ENCODE measurements at regions not wholly inside any gene's neighbourhood (a gene's known extent, or its start where the extent isn't known, plus 50 kb on each side); places are given as distances from the start of the nearest gene placed in this dataset.

- Histone ChIP-seq H3K27ac (replicated peaks) (peak overlapping the region; percentile 87), H3K27me3 (ENCODE audit: low read depth) (no peaks in the 10 kb centered on the region), H3K4me3 (no peak overlapping the region), H3K36me3 (no peaks in the 10 kb centered on the region), H3K9me3 (replicated peaks) (no peaks in the 10 kb centered on the region), H3K4me1 (peaks cover 13% of the 10 kb centered on the region)
- intact Hi-C loops (cut with micrococcal nuclease), result no loop called here
- no peak for DNase-seq
- TF ChIP-seq CTCF (IDR thresholded peaks at IDR 0.05; ENCODE audit: borderline replicate concordance), result no peak
Observed at GRCh38 chr5:71894091-71894490, 175.0 kb downstream of the CARTPT start.

- no peak for DNase-seq
- H3K27me3 ChIP-seq (ENCODE audit: low read depth), result no peaks in the 10 kb centered on the region
- peaks cover 13% of the 10 kb centered on the region for H3K4me1 ChIP-seq
- no peak overlapping the region for H3K4me3 ChIP-seq
- intact Hi-C loops (cut with micrococcal nuclease), result no loop called here
- H3K9me3 ChIP-seq (replicated peaks), result no peaks in the 10 kb centered on the region
- H3K36me3 ChIP-seq, result no peaks in the 10 kb centered on the region
- TF ChIP-seq CTCF (IDR thresholded peaks at IDR 0.05; ENCODE audit: borderline replicate concordance), result no peak
- no peak overlapping the region for H3K27ac ChIP-seq (replicated peaks)
Observed at GRCh38 chr5:71895546-71895945, 176.5 kb downstream of the CARTPT start.

GRCh38 chr5:71899865-71900342 lies 180.8 kb downstream of the CARTPT start:
- TF ChIP-seq CTCF (IDR thresholded peaks at IDR 0.05; ENCODE audit: borderline replicate concordance), result no peak
- DNase-seq, result peak; percentile 35
- Histone ChIP-seq H3K27me3 (ENCODE audit: low read depth) (no peaks in the 10 kb centered on the region), H3K4me3 (no peak overlapping the region), H3K36me3 (no peaks in the 10 kb centered on the region), H3K9me3 (replicated peaks) (no peaks in the 10 kb centered on the region), H3K4me1 (no peaks in the 10 kb centered on the region), H3K27ac (replicated peaks) (peak overlapping the region; percentile 9)
- intact Hi-C loops (cut with micrococcal nuclease), result no loop called here

- TF ChIP-seq CTCF (IDR thresholded peaks at IDR 0.05; ENCODE audit: borderline replicate concordance), result no peak
- Histone ChIP-seq H3K9me3 (replicated peaks) (peaks cover 5% of the 10 kb centered on the region), H3K4me3 (no peak overlapping the region), H3K27ac (replicated peaks) (no peak overlapping the region), H3K27me3 (ENCODE audit: low read depth) (no peaks in the 10 kb centered on the region), H3K36me3 (no peaks in the 10 kb centered on the region), H3K4me1 (peaks cover 17% of the 10 kb centered on the region)
- intact Hi-C loops (cut with micrococcal nuclease), result no loop called here
- DNase-seq, result no peak
Observed at GRCh38 chr5:71903808-71904207, 184.7 kb downstream of the CARTPT start.

- no peak for DNase-seq
- Histone ChIP-seq H3K27me3 (ENCODE audit: low read depth) (no peaks in the 10 kb centered on the region), H3K9me3 (replicated peaks) (peaks cover 5% of the 10 kb centered on the region), H3K4me1 (peaks cover 17% of the 10 kb centered on the region), H3K27ac (replicated peaks) (no peak overlapping the region), H3K36me3 (no peaks in the 10 kb centered on the region), H3K4me3 (no peak overlapping the region)
- no peak for TF ChIP-seq CTCF (IDR thresholded peaks at IDR 0.05; ENCODE audit: borderline replicate concordance)
- intact Hi-C loops (cut with micrococcal nuclease), result no loop called here
Observed at GRCh38 chr5:71904852-71905251, 185.8 kb downstream of the CARTPT start.

Data from left ventricle myocardium inferior (tissue), 1 donor.